ENCODE measurements at regions not wholly inside any gene's neighbourhood (a gene's known extent, or its start where the extent isn't known, plus 50 kb on each side); places are given as distances from the start of the nearest gene placed in this dataset.

GRCh38 chr2:126042089-126042488, 613.9 kb upstream of the GYPC start:
- Histone ChIP-seq H4K20me1 (ENCODE audit: insufficient read depth, low read length) (no peaks in the 10 kb centered on the region), H3K4me2 (ENCODE audit: low read depth, low read length) (no peak overlapping the region), H3K9ac (ENCODE audit: insufficient read depth, low read depth, low read length) (no peak overlapping the region), H3K79me2 (ENCODE audit: insufficient read depth, low read length) (no peaks in the 10 kb centered on the region), H3K27me3 (ENCODE audit: control insufficient read depth in 1 of 2, insufficient read depth in 2 of 2, low read length in 2 of 2) (no peaks in the 10 kb centered on the region), H3K4me3 (replicated peaks in 1 of 3; ENCODE audit: insufficient read depth in 1 of 3, low read depth in 2 of 3, low read length in 3 of 3) (no peak overlapping the region), H3K27ac (ENCODE audit: extremely low read length, insufficient read depth, low read length) (no peak overlapping the region), H3K4me1 (ENCODE audit: insufficient read depth, low read length) (no peaks in the 10 kb centered on the region), H3K36me3 (replicated peaks in 1 of 2; ENCODE audit: control insufficient read depth in 1 of 2, insufficient read depth in 2 of 2, low read length in 2 of 2) (no peaks in the 10 kb centered on the region), H3K9me3 (ENCODE audit: low read length) (peaks cover 64% of the 10 kb centered on the region), H2AFZ (ENCODE audit: low read length) (no peak overlapping the region)
- TF ChIP-seq GMEB2 (CRISPR knock-in tag; IDR thresholded peaks at IDR 0.05; ENCODE audit: low read depth) (no peak), SRY (CRISPR knock-in tag; IDR thresholded peaks at IDR 0.05) (no peak), CENPT (CRISPR knock-in tag; IDR thresholded peaks at IDR 0.05; ENCODE audit: low read depth) (no peak), NCOA2 (CRISPR knock-in tag; IDR thresholded peaks at IDR 0.05) (no peak), ARID2 (CRISPR knock-in tag; IDR thresholded peaks at IDR 0.05; ENCODE audit: borderline replicate concordance) (no peak), ZSCAN30 (CRISPR knock-in tag; IDR thresholded peaks at IDR 0.05) (no peak), BCL6 (CRISPR knock-in tag; IDR thresholded peaks at IDR 0.05) (no peak)
- ChIA-PET POLR2A (no interaction called here), CTCF (ENCODE audit: low intra/inter-chr PET ratio, low total read pairs) (no interaction called here)
- DNase-seq (ENCODE audit: low spot score) (no peak), ATAC-seq (no peak), FAIRE-seq (no peak)
- intact Hi-C loops (cut with micrococcal nuclease; ENCODE audit: unreplicated experiment) (no loop called here), in situ Hi-C loops (cut with HindIII; ENCODE audit: extremely low pct_ligation_motif_present, low pct_unique_long_range_greater_than_20kb) (no loop called here)
- BruUV-seq (replicated peaks) = no TSS peak

- Histone ChIP-seq H3K9ac (ENCODE audit: insufficient read depth, low read depth, low read length) (no peak overlapping the region), H3K4me1 (ENCODE audit: insufficient read depth, low read length) (no peaks in the 10 kb centered on the region), H2AFZ (ENCODE audit: low read length) (no peak overlapping the region), H3K27me3 (ENCODE audit: control insufficient read depth in 1 of 2, insufficient read depth in 2 of 2, low read length in 2 of 2) (no peaks in the 10 kb centered on the region), H3K27ac (ENCODE audit: extremely low read length, insufficient read depth, low read length) (no peak overlapping the region), H4K20me1 (ENCODE audit: insufficient read depth, low read length) (no peaks in the 10 kb centered on the region), H3K4me3 (replicated peaks in 1 of 3; ENCODE audit: insufficient read depth in 1 of 3, low read depth in 2 of 3, low read length in 3 of 3) (no peak overlapping the region), H3K9me3 (ENCODE audit: low read length) (peaks cover 75% of the 10 kb centered on the region), H3K4me2 (ENCODE audit: low read depth, low read length) (no peak overlapping the region), H3K36me3 (replicated peaks in 1 of 2; ENCODE audit: control insufficient read depth in 1 of 2, insufficient read depth in 2 of 2, low read length in 2 of 2) (no peaks in the 10 kb centered on the region), H3K79me2 (ENCODE audit: insufficient read depth, low read length) (no peaks in the 10 kb centered on the region)
- no peak for FAIRE-seq
- DNase-seq (ENCODE audit: low spot score) = no peak
- ChIA-PET CTCF (ENCODE audit: low intra/inter-chr PET ratio, low total read pairs) (no interaction called here), POLR2A (no interaction called here)
- BruUV-seq (replicated peaks) = no TSS peak
- no peak for TF ChIP-seq KLF13 (CRISPR knock-in tag; IDR thresholded peaks at IDR 0.05)
- no peak for TF ChIP-seq GTF2F1 (IDR thresholded peaks at IDR 0.05; ENCODE audit: low read length)
- no peak for TF ChIP-seq DR1 (CRISPR knock-in tag; IDR thresholded peaks at IDR 0.05)
- no peak for TF ChIP-seq FOXO4 (CRISPR knock-in tag; conservative IDR thresholded peaks at IDR 0.05)
- TF ChIP-seq RFX3 (CRISPR knock-in tag; IDR thresholded peaks at IDR 0.05) = no peak
- TF ChIP-seq ETV6 (CRISPR knock-in tag; conservative IDR thresholded peaks at IDR 0.05) = no peak
- no peak for TF ChIP-seq ZNF20 (CRISPR knock-in tag; IDR thresholded peaks at IDR 0.05)
- intact Hi-C loops (cut with micrococcal nuclease; ENCODE audit: unreplicated experiment) (no loop called here), in situ Hi-C loops (cut with HindIII; ENCODE audit: extremely low pct_ligation_motif_present, low pct_unique_long_range_greater_than_20kb) (no loop called here)
- no peak for ATAC-seq
These were observed 607.2 kb upstream of the GYPC start for GRCh38 chr2:126048719-126049118.

All from HepG2 (cell line).